Upper lobe of left lung (tissue), 4 donors: ENCODE measurements at regions not wholly inside any gene's neighbourhood (a gene's known extent, or its start where the extent isn't known, plus 50 kb on each side); places are given as distances from the start of the nearest gene placed in this dataset.

Source experiments
- EP300 ChIP-seq, 4 donors: sonication (generic); formaldehyde crosslinking; IDR thresholded peaks; one replicate each; pipeline ENCODE4 v1.5.1; 2017; ENCODE audit warnings: antibody characterized with exemption in 4 of 4, control low read depth in 2 of 4
- POLR2A ChIP-seq, 4 donors: fragments of 450-650 bp; IDR thresholded peaks; one replicate each; pipeline ENCODE4 v1.5.1; 2016 to 2017; ENCODE audit warnings: antibody characterized with exemption in 4 of 4, mild to moderate bottlenecking in 2 of 4
- POLR2AphosphoS5 ChIP-seq, 2 donors: sonication (generic); formaldehyde crosslinking; IDR thresholded peaks; one replicate each; pipeline ENCODE4 v1.5.1; 2017; ENCODE audit warnings: antibody characterized with exemption in 2 of 2
- TF ChIP-seq, protein P1 (sequence below), 6 experiments: fragments of 450-650 bp in 4 of 6; fragments of 200-600 bp in 2 of 6; sonication (generic) in 2 of 6; IDR thresholded peaks; one replicate each; pipeline ENCODE4 v1.5.1; 2016 to 2019; ENCODE audit warnings: antibody characterized with exemption in 6 of 6

DNA sequence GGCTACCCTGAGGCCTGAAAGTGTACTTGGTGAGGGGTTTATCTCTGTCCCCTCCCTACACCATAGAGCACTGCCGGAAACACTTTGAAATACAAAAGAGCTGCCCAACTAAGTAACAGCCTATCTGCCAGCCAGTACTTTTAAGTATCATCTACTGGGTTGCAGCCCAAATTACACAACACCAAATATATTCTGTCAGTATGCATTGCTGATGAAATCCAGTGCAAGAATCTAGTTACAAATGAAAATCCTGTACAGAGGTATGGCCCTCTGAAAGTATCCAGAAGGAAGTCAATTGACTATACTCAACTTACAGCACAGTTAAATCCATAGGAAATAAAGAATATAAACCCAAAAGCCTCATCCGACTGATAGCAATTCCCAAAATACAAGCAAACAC is 280.8 kb downstream of the CCDC85A start:
- TF ChIP-seq, protein P1, sequence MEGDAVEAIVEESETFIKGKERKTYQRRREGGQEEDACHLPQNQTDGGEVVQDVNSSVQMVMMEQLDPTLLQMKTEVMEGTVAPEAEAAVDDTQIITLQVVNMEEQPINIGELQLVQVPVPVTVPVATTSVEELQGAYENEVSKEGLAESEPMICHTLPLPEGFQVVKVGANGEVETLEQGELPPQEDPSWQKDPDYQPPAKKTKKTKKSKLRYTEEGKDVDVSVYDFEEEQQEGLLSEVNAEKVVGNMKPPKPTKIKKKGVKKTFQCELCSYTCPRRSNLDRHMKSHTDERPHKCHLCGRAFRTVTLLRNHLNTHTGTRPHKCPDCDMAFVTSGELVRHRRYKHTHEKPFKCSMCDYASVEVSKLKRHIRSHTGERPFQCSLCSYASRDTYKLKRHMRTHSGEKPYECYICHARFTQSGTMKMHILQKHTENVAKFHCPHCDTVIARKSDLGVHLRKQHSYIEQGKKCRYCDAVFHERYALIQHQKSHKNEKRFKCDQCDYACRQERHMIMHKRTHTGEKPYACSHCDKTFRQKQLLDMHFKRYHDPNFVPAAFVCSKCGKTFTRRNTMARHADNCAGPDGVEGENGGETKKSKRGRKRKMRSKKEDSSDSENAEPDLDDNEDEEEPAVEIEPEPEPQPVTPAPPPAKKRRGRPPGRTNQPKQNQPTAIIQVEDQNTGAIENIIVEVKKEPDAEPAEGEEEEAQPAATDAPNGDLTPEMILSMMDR (IDR thresholded peaks at IDR 0.05): no peak
- TF ChIP-seq POLR2A (IDR thresholded peaks at IDR 0.05) (no peak), EP300 (IDR thresholded peaks at IDR 0.05) (no peak), POLR2AphosphoS5 (IDR thresholded peaks at IDR 0.05) (no peak)
